Stimulated activated CD4-positive, alpha-beta T cell treated with anti-CD3 and anti-CD28 coated beads, Interleukin-1b, Interleukin-23, amount 100 ng/mL, for 4 hours (primary cell): ENCODE measurements at regions not wholly inside any gene's neighbourhood (a gene's known extent, or its start where the extent isn't known, plus 50 kb on each side); places are given as distances from the start of the nearest gene placed in this dataset.
"Not testable (repeated sequence)": the region's sequence is repeated elsewhere in the genome, so short reads cannot be mapped to it uniquely, and the experiment has no call there.

Experiments
- DNase-seq, 2 donors: peaks; one replicate each; pipeline ENCODE4 v3.0.0-alpha.2; 2020; ENCODE audit warnings: low read depth in 2 of 2

GRCh38 chr5:99061299-99061698 lies 132.5 kb upstream of the CHD1 start:
- no peak for DNase-seq

GRCh38 chr5:99060306-99061261 lies 131.8 kb upstream of the CHD1 start:
- DNase-seq: peak; percentile 76 to 87

GRCh38 chr5:99059685-99060084 lies 130.9 kb upstream of the CHD1 start:
- DNase-seq: no peak

GRCh38 chr5:99058466-99058865 lies 129.7 kb upstream of the CHD1 start:
- DNase-seq: no peak

GRCh38 chr5:99054972-99055371 lies 126.2 kb upstream of the CHD1 start:
- DNase-seq: no peak

- no peak for DNase-seq
These were observed 117.1 kb upstream of the CHD1 start for GRCh38 chr5:99045871-99046270.

GRCh38 chr5:99043257-99043656 lies 114.5 kb upstream of the CHD1 start:
- DNase-seq: not testable (repeated sequence)

- DNase-seq: peak in 1 of 2 donors; percentile 12
These were observed 108.9 kb upstream of the CHD1 start for GRCh38 chr5:99037668-99038067.

GRCh38 chr5:99035942-99036341 lies 107.1 kb upstream of the CHD1 start:
- DNase-seq: no peak

- no peak for DNase-seq
These were observed 105.5 kb upstream of the CHD1 start for GRCh38 chr5:99034336-99034735.

- no peak for DNase-seq
These were observed 104.5 kb upstream of the CHD1 start for GRCh38 chr5:99033014-99033900.

- no peak for DNase-seq
These were observed 103.6 kb upstream of the CHD1 start for GRCh38 chr5:99032234-99033013.

- no peak for DNase-seq
These were observed 102.2 kb upstream of the CHD1 start for GRCh38 chr5:99030906-99031440.

- no peak for DNase-seq
These were observed 100.4 kb upstream of the CHD1 start for GRCh38 chr5:99029172-99029571.

GRCh38 chr5:99028170-99028569 lies 99.4 kb upstream of the CHD1 start:
- DNase-seq: not testable (repeated sequence)

GRCh38 chr5:99025298-99026045 lies 96.7 kb upstream of the CHD1 start:
- no peak for DNase-seq

- DNase-seq: no peak
These were observed 94.5 kb upstream of the CHD1 start for GRCh38 chr5:99023330-99023729.

- no peak for DNase-seq
These were observed 93.4 kb upstream of the CHD1 start for GRCh38 chr5:99022250-99022649.

GRCh38 chr5:99020698-99021048 lies 91.9 kb upstream of the CHD1 start:
- DNase-seq: no peak

GRCh38 chr5:99019812-99020697 lies 91.2 kb upstream of the CHD1 start:
- no peak for DNase-seq
